GM12864 (cell line): ENCODE measurements at regions not wholly inside any gene's neighbourhood (a gene's known extent, or its start where the extent isn't known, plus 50 kb on each side); places are given as distances from the start of the nearest gene placed in this dataset.
"Not testable (repeated sequence)": the region's sequence is repeated elsewhere in the genome, so short reads cannot be mapped to it uniquely, and the experiment has no call there.

Source experiments
- DNase-seq: peaks from one replicate; pipeline ENCODE4 v3.0.0-alpha.2; 2011; ENCODE audit warnings: low read depth
- H3K4me3 ChIP-seq: 2 replicates; pipeline ENCODE4 v1.5.1; 2011; ENCODE audit warnings: mild to moderate bottlenecking, low read depth, low read length, control low read depth
- TF ChIP-seq, protein P1 (sequence below): IDR thresholded peaks from 2 replicates; pipeline ENCODE4 v1.5.1; 2011; ENCODE audit warnings: low read depth, mild to moderate bottlenecking, moderate library complexity, low read length, control low read depth, inconsistent platforms; ENCODE audit errors: missing control alignments

DNA sequence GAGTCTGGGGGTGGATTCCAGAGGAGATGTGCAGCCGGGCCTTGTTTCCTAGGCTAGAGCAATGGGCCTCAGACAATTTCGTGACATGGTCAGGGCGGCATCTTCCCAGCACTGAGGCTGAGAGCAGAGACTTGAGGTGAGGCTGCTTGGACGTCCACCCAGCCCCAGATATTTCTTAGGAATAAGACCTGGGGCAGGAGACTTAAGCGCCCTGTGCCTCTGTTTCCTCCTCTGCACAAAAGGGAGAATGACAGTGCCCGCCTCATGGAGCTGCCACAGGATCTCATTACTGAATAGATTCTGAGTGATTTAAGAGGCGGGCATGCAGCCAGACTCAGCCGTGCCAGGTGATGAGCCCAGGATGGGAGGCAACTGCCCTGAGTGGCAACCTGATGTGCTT is 297.9 kb upstream of the SFSWAP start:
- TF ChIP-seq, protein P1, sequence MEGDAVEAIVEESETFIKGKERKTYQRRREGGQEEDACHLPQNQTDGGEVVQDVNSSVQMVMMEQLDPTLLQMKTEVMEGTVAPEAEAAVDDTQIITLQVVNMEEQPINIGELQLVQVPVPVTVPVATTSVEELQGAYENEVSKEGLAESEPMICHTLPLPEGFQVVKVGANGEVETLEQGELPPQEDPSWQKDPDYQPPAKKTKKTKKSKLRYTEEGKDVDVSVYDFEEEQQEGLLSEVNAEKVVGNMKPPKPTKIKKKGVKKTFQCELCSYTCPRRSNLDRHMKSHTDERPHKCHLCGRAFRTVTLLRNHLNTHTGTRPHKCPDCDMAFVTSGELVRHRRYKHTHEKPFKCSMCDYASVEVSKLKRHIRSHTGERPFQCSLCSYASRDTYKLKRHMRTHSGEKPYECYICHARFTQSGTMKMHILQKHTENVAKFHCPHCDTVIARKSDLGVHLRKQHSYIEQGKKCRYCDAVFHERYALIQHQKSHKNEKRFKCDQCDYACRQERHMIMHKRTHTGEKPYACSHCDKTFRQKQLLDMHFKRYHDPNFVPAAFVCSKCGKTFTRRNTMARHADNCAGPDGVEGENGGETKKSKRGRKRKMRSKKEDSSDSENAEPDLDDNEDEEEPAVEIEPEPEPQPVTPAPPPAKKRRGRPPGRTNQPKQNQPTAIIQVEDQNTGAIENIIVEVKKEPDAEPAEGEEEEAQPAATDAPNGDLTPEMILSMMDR, result no peak
- DNase-seq, result no peak
- no peak overlapping the region for H3K4me3 ChIP-seq

DNA sequence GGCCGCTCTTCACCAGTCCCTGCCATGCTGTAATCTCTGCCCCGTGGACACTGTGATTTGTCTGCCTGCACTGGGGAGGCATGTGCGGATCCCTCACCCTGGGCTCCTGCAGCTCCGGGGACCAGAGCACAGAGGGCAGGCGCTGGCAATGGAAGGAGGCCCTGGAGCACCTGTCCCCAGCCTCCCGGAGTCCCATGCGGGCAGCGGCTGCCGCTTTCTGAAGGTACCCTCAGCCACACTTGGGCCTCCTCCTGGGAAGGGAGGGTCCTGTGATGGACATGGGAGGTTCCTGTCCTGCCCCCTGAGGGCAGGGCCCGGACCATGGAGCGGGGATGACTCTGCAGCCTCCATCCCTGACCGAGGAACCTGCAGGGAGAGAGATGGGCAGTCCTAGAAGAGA is 297.4 kb upstream of the SFSWAP start:
- DNase-seq, result no peak
- H3K4me3 ChIP-seq, result no peak overlapping the region
- TF ChIP-seq, protein P1, result no peak

DNA sequence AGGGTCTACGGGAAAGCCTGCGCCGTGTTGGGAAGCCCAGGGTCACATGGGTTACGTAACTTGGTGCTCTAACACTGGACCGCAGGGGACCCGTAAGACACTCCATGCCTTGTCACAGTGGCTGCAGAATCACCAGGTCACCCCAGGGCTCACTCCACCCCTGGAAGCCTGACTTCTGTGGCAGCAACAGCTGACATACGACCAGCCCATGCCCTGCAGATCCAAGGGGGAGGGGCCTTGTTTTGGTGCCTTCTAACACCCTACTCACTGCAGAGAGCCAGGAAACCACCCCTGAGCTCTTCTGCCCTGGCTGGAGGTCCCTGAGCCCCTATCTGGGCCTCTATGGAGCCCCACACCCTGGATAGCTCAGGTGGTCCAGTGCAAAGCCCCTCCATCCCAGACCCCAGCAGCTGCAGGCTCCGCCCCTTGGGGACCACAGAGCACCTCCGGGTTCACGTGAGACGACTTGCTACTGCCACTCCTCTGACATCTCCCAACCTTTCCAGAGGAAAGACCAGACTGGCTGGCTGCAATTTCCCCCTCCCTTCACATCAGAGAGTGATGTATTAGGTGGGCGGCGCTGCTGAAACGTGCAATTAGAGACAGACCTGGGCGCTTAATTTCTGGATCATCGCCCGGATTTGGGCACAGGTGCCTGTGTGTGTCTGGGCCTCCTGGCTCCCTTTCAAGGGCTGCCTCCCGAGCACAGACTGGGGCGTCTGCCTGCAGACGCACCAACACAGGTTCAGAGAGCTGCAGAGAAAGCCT is 296.6 kb upstream of the SFSWAP start:
- not testable (repeated sequence) for DNase-seq, H3K4me3 ChIP-seq

- no peak overlapping the region for H3K4me3 ChIP-seq
- DNase-seq, result no peak
- TF ChIP-seq, protein P1, result no peak
These were observed 295.1 kb upstream of the SFSWAP start for GRCh38 chr12:131415781-131416180.

DNA sequence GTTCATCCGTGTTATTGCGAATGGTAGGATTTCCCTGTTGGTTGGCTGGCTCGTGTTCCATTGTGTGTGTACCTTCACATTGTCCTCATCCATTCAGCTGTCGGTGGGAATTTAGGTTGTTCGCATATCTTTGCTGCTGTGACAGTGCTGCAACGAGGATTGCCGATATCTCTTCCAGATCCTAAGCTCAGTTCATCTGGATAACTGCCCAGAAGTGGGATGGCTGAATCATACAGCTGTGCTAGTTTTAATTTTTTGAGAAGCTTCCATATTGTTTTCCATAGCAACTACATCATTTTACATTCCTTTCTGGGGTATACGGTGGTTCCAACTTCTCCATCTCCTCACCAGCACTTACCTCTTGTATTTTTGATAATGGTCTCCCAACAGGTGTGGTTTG is 292.8 kb upstream of the SFSWAP start:
- no peak overlapping the region for H3K4me3 ChIP-seq
- DNase-seq, result no peak
- TF ChIP-seq, protein P1, result no peak

GRCh38 chr12:131418884-131419283 is 292.0 kb upstream of the SFSWAP start:
- DNase-seq, result no peak
- no peak overlapping the region for H3K4me3 ChIP-seq
- TF ChIP-seq, protein P1, result no peak

- no peak for DNase-seq
- TF ChIP-seq, protein P1, result no peak
These were observed 289.9 kb upstream of the SFSWAP start for GRCh38 chr12:131420867-131421447.

More at GRCh38 chr12:131420867-131421447, 289.9 kb upstream of the SFSWAP start:
- H3K4me3 ChIP-seq, result no peak overlapping the region
